Endodermal cell (in vitro differentiated cells): ENCODE measurements at regions not wholly inside any gene's neighbourhood (a gene's known extent, or its start where the extent isn't known, plus 50 kb on each side); places are given as distances from the start of the nearest gene placed in this dataset.

ENCODE experiments used
- DNase-seq: peaks from one replicate; pipeline ENCODE4 v3.0.0-alpha.2; 2017
- H3K27ac ChIP-seq: 2 replicates; pipeline ENCODE4 v1.5.1; 2013; ENCODE audit warnings: mild to moderate bottlenecking, low read depth, low read length, moderate library complexity
- H3K27me3 ChIP-seq: 2 replicates; pipeline ENCODE4 v1.6.1; 2013; ENCODE audit warnings: mild to moderate bottlenecking, low read length, moderate library complexity; ENCODE audit not compliant: insufficient read depth, control insufficient read depth, poor library complexity, severe bottlenecking
- H3K36me3 ChIP-seq: 2 replicates; pipeline ENCODE4 v1.7.0; 2013; ENCODE audit warnings: mild to moderate bottlenecking, low read length, moderate library complexity; ENCODE audit not compliant: control insufficient read depth, insufficient read depth
- H3K4me1 ChIP-seq: one replicate; pipeline ENCODE4 v1.7.0; 2013; ENCODE audit warnings: low read length; ENCODE audit not compliant: control insufficient read depth, insufficient read depth
- H3K4me3 ChIP-seq: 2 replicates; pipeline ENCODE4 v1.5.1; 2013; ENCODE audit warnings: mild to moderate bottlenecking, low read length, moderate library complexity
- H3K9ac ChIP-seq: 2 replicates; pipeline ENCODE4 v1.6.1; 2013; ENCODE audit warnings: mild to moderate bottlenecking, low read length, moderate library complexity; ENCODE audit not compliant: poor library complexity, severe bottlenecking; ENCODE audit errors: extremely low read depth
- H3K9me3 ChIP-seq: 2 replicates; pipeline ENCODE4 v1.6.1; 2013; ENCODE audit warnings: mild to moderate bottlenecking, low read length, moderate library complexity; ENCODE audit not compliant: control insufficient read depth
- H3K27ac Mint-ChIP-seq: 2 replicates; pipeline ENCODE4 v1.8.0; 2020; ENCODE audit warnings: mixed read lengths
- H3K27me3 Mint-ChIP-seq: 2 replicates; pipeline ENCODE4 v1.8.0; 2021; ENCODE audit warnings: mild to moderate bottlenecking, mixed read lengths; ENCODE audit not compliant: insufficient read depth
- H3K36me3 Mint-ChIP-seq: 2 replicates; pipeline ENCODE4 v1.8.0; 2020; ENCODE audit warnings: low read depth, mixed read lengths
- H3K4me1 Mint-ChIP-seq: 2 replicates; pipeline ENCODE4 v1.8.0; 2020; ENCODE audit warnings: mixed read lengths
- H3K4me3 Mint-ChIP-seq: 2 replicates; pipeline ENCODE4 v1.8.0; 2020; ENCODE audit warnings: mild to moderate bottlenecking, moderate library complexity, mixed read lengths
- H3K9me3 Mint-ChIP-seq: 2 replicates; pipeline ENCODE4 v1.8.0; 2020; ENCODE audit warnings: mild to moderate bottlenecking, mixed read lengths
- TF ChIP-seq, protein P1 (sequence below): fragments of 200-600 bp; sonication (generic); conservative IDR thresholded peaks from 2 replicates; pipeline ENCODE4 v1.5.0; 2021; ENCODE audit warnings: antibody characterized with exemption, mild to moderate bottlenecking

DNA sequence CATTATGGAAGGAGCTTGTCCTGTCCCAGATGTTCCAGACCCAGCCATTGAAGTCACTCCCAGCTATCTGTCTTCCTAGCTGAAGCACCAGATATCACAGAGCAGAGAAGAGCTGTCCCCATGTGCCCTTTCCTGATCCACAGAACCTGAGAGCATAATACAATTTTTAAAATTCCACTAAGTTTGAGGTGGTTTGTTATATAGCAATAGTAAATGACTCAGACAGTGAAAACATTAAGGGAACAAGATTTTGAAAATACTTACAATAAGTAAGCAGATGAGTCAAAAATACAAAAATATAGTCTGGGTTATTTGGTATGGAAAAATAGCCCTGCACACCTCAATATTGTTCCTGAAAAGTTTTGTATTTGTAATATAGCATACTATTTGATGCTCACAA, 85.8 kb upstream of the GLS start:
- no peaks in the 10 kb centered on the region for H3K9me3 Mint-ChIP-seq

DNA sequence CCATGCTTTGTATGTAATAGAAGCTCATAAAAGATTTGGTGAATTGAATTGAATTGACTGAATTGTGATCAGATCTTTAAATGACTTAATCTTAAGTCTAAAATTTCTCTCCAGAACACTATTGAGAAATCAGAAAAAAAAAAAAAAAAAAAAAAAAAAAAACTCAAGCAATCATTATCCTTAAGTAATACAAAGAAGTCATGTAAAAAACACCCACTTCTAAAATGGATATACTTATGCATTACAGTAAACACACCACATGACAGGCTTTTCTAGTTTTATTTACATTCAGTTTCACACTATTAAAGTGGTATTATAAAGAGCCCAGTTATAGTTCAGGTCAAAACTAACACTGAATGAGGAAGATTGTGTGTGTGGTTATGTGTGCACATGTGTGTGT, 84.9 kb upstream of the GLS start:
- H3K9ac ChIP-seq, result no peak overlapping the region
- peaks cover 4% of the 10 kb centered on the region for H3K4me1 ChIP-seq
- Mint-ChIP-seq H3K9me3 (no peaks in the 10 kb centered on the region), H3K4me1 (peaks cover 21% of the 10 kb centered on the region), H3K36me3 (no peaks in the 10 kb centered on the region), H3K27me3 (no peaks in the 10 kb centered on the region), H3K4me3 (no peak overlapping the region), H3K27ac (no peak overlapping the region)
- no peaks in the 10 kb centered on the region for H3K36me3 ChIP-seq
- no peak overlapping the region for H3K4me3 ChIP-seq
- no peak overlapping the region for H3K27ac ChIP-seq
- TF ChIP-seq, protein P1, sequence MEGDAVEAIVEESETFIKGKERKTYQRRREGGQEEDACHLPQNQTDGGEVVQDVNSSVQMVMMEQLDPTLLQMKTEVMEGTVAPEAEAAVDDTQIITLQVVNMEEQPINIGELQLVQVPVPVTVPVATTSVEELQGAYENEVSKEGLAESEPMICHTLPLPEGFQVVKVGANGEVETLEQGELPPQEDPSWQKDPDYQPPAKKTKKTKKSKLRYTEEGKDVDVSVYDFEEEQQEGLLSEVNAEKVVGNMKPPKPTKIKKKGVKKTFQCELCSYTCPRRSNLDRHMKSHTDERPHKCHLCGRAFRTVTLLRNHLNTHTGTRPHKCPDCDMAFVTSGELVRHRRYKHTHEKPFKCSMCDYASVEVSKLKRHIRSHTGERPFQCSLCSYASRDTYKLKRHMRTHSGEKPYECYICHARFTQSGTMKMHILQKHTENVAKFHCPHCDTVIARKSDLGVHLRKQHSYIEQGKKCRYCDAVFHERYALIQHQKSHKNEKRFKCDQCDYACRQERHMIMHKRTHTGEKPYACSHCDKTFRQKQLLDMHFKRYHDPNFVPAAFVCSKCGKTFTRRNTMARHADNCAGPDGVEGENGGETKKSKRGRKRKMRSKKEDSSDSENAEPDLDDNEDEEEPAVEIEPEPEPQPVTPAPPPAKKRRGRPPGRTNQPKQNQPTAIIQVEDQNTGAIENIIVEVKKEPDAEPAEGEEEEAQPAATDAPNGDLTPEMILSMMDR, result no peak
- no peak for DNase-seq
- H3K27me3 ChIP-seq, result no peaks in the 10 kb centered on the region
- H3K9me3 ChIP-seq, result no peaks in the 10 kb centered on the region

More for the DNA sequence above, 85.8 kb upstream of the GLS start:
- no peak overlapping the region for H3K27ac Mint-ChIP-seq
- Histone ChIP-seq H3K27ac (no peak overlapping the region), H3K4me1 (peaks cover 4% of the 10 kb centered on the region), H3K9ac (no peak overlapping the region), H3K36me3 (no peaks in the 10 kb centered on the region), H3K9me3 (no peaks in the 10 kb centered on the region), H3K27me3 (no peaks in the 10 kb centered on the region), H3K4me3 (no peak overlapping the region)
- peaks cover 23% of the 10 kb centered on the region for H3K4me1 Mint-ChIP-seq
- no peaks in the 10 kb centered on the region for H3K36me3 Mint-ChIP-seq
- DNase-seq, result no peak
- no peak overlapping the region for H3K4me3 Mint-ChIP-seq
- H3K27me3 Mint-ChIP-seq, result no peaks in the 10 kb centered on the region
- TF ChIP-seq, protein P1, result no peak

DNA sequence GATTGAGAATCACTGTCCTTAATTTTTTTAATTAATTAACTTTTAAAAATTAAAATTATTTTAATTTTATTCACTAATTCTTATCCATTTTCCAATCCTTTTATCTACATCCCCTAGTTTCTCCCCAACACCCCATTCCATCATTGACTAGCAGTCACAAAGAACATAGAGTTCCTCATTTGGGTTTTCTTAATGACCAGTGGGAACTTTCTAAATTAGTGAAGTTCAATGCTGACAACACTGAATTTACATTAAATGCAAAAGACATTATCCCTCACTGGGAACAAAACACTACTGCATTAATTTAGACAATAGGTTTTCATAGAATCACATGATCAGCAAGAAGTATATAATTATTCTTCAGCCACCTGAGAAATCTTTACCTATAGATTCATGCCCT, 80.6 kb upstream of the GLS start:
- no peak overlapping the region for H3K4me3 ChIP-seq
- no peak for DNase-seq
- no peak overlapping the region for H3K27ac ChIP-seq
- Mint-ChIP-seq H3K4me3 (no peak overlapping the region), H3K36me3 (no peaks in the 10 kb centered on the region), H3K4me1 (peaks cover 16% of the 10 kb centered on the region), H3K27ac (no peak overlapping the region), H3K9me3 (no peaks in the 10 kb centered on the region), H3K27me3 (no peaks in the 10 kb centered on the region)
- H3K9ac ChIP-seq, result no peak overlapping the region
- H3K36me3 ChIP-seq, result no peaks in the 10 kb centered on the region
- TF ChIP-seq, protein P1, result no peak
- H3K4me1 ChIP-seq, result peaks cover 3% of the 10 kb centered on the region
- H3K9me3 ChIP-seq, result no peaks in the 10 kb centered on the region
- no peaks in the 10 kb centered on the region for H3K27me3 ChIP-seq
